GM21447 (cell line): ENCODE measurements at regions not wholly inside any gene's neighbourhood (a gene's known extent, or its start where the extent isn't known, plus 50 kb on each side); places are given as distances from the start of the nearest gene placed in this dataset.
A peak's percentile ranks its signal among the peaks of the same experiment; 100 is the strongest.

Experiments
- ATAC-seq: cut with Tn5 transposase; IDR thresholded peaks from one replicate; pipeline ENCODE4 v1.9.1; 2021; ENCODE audit not compliant: unreplicated experiment

DNA sequence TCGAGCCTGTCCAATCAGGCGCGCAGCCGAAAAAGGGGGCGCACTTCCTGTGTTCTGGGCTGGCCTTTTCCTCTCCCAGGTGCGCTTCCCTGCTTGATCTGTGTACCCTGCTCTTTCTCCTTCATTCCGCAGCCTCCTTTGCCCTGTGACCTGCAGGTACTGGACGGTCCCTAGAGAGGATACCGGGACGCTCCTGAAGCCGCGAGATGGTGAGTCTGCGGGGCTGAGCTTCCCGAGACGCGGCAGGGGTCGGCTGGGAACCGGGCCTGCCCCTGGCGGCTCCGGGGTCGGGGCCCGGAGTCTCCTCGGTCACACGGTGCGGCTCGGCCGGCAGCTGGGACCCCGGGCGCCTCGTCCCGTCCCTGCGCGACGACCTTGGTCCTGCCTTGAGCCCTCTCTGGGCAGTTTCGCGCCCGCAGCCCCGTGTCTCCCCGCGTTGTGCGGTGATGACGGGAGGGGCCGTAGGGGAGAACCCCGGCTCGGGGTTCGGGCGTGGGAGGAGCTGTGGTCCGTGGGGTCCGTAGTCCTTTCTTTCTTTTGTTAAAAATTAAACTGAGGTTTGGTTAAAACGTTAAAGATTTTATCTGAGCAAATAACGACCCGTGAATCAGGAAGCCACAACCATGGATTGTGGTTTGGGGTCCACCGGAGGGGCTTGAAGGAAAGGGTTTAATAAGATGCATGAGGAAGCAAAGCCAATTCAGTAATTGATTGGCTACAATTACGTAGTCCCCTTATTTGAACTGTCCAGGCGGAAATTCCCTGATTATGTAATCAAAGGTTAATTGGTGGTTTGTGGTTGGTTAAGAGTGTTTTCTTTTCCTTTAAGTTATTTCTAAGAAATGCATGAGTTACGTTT lies 172.8 kb upstream of the ZNF267 start:
- ATAC-seq = peak; percentile 83

DNA sequence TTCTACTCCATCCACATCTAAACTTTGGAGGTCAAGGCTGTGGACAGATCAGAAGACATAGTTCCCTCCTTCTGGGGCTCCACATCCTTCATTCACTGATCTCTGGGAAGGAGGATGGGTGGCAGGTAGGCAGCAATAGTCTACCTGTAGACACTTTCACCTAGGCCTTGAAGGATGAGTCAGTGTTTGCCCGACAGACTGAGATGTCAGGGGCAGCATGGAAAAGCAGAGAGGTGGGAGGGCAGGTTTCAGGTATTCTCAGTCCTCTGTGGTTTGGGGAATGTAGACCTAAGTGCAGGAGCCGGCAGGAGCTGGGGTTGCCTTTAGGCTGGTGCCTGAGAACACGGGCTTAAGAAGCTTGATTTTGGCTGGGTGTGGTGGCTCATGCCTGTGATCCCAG lies 171.9 kb upstream of the ZNF267 start:
- no peak for ATAC-seq

DNA sequence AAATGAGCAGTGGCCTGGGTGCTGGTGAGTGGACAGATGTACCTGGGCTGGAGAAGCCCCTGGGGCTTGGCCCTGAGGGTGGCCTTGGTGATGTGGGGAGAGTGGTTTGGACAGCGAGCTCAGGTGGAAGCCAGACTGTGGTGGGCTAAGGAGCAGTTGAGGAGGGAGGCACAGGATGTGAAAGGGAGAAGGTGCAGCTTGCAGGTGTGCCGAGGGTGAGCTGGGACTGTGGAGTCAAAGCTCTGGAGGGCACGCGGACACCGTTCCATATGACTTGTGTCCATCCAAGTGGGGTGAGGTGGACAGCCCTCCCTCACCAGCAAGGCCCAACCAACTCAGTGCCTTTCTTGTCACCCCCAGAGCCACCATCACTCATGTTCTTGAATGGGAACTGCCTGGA lies 170.8 kb upstream of the ZNF267 start:
- ATAC-seq = no peak

DNA sequence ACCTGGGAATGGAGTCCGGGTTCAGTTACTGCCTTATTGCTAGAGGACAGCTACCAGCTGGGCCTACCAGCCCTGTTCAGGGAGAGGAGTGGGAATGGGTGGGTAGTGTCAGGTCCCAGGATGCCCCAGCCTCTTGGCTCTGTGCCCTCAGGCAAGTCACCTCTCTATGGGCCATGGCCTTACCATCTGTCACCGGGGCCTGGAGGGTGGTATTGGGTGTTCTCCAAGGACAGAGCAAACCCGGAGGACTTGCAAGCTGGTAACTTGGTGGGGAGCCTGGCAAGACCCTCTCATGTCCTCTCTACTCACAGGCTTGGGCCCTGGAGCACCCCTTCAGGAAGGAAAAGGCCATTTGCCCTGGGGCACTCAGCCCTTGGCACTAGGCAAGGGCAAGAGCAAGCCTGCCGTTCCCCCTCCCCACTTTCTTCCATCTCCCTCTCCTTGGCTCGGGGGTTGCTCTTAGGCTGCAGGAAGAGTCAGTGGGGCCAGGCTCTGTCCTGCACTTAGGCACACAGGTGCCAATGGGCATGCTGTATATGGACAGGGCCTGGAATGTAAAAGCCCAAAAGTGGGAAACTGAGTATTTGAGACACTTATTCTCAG lies 170.0 kb upstream of the ZNF267 start:
- ATAC-seq = no peak

DNA sequence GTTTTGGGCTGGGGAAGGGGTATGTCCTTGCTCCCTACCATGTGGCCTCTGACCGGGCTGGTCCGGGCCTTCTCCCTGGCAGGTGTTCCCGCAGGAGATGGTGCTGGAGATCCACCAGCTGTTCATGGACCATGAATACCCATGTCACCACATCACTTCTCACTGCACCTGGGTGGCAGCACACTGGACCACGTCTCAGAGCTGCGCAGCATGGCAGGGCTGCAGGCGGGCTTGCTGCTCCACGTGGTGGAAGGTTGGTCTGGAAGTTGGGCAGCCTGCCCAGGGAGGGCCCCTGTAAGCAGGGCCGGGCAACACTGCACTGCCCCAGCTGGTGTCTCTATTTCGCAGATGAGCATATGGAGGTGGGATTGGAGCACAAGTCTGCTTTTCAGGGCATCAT lies 169.5 kb upstream of the ZNF267 start:
- no peak for ATAC-seq

DNA sequence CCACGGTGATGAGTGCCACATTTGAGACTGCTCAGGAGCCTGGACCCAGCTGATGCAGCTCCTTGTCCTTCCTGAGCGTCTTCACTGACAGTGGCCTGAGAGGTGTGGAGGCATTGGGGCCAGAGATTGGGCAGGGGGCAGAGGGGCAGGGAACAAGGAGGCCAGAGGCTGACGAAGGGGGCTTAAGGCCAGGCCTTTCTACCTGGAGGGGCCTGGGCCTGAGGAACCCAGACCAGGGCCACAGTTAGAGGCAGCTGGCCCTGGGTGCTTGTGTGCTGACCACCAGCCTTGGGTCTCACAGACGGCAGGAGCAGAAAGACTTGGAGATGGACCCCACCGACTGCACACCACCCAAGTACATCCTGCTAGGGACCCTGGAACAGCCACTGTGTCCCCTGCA lies 168.2 kb upstream of the ZNF267 start:
- no peak for ATAC-seq

DNA sequence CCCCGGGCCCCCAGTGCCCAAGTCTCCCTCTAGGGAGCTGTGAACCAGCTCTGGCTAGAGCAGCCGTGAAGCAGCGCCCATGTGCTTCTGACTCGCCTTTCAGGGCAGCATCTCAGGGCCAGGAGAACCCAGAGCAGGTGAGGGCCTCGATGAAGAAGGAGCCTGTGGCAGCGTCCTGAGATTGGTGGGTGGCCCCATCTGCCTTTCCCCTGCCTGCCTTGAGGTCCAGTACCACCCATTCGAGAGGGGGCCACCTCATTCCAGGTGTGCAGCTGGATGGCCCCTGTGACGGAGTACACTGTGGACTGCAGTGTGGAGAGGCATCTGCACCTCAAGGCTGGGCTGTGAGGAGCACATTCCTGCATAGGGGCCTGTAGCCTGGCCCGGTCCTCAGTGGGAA lies 167.3 kb upstream of the ZNF267 start:
- no peak for ATAC-seq

DNA sequence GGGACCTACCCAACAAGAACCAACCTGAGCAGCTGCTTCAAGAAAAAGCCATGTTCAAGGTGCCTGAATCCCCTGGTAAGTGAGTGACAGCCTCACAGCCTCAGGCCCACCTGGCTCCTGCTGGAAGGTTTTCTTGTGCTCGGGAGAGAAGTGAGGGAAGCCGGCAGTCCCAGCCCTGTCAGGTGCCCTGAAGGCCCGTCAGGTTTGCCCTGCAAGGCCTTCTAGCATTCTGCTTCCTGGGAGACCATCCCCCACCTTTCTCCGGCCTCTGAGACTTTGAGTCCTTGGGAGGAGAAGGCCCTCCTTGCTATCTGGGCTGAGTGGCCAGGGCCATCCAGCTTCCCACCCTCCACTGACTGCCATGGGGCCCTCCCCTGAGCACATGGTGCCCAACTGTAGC lies 166.7 kb upstream of the ZNF267 start:
- no peak for ATAC-seq

DNA sequence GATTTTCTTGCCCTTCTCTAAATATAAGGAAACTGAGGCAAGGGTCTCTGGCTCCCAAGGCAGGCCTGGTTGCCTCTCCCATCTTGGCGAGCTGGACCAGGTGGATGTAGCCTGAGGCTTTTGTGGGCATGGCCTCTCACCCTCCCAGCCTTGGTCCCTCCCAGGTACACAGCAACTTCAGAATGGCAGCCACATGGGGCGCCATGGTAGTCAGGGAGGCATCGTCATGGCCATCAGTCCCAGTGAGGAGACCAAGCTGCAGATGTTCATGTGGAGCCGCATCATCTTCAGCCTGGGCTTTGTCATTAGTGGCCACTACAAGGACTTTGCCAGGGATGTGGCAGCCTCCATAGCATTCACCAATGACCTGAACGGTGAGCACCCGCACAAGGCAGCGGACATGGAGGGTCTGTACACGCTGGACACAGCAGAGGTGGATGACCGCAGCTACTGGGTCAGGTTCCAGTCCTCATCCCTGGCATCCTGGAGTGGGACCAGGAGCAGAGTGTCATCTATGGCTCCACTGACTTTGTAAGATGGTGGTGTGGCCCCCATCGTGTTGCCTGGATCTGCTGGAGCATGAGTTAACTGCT lies 165.8 kb upstream of the ZNF267 start:
- ATAC-seq = no peak

DNA sequence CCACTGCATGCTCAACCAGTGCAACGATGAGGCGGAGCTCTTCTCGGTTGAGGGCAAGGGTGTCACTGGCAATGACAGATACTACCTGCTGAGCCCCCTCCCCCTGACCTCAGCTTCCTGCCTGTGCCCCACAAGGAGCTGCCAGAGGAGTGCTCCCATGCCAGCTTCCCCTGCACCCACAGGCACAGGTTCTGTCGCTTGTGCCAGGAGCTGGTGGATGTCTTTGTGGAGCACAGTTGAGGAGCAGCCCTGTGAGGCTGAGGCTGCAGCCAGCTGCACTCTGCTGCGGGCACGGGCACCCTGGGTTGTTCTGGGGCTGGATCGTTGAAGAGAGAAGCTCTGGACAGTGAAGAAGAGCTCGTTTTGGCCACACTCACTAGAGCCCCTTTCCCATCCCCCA lies 165.3 kb upstream of the ZNF267 start:
- ATAC-seq = no peak

DNA sequence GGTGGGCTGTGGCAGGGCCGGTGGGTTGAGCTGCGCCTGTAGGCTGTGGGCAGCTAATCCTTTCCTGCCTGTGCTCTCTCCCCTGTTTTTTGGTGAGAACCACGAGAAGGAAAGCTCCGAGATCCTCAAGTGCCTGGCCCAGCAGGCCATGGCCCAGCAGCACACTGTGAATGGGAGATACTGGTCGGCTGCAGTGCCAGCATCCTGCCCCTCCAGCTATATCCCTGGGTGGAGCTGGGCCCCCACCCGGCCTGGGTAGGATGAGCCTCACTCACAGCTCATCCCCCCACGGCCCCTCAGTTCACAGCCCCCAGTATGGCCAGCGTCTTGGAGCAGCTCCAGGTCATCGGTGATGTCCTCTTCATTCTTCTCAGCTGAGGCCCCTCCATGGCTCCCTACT lies 164.4 kb upstream of the ZNF267 start:
- ATAC-seq = no peak

DNA sequence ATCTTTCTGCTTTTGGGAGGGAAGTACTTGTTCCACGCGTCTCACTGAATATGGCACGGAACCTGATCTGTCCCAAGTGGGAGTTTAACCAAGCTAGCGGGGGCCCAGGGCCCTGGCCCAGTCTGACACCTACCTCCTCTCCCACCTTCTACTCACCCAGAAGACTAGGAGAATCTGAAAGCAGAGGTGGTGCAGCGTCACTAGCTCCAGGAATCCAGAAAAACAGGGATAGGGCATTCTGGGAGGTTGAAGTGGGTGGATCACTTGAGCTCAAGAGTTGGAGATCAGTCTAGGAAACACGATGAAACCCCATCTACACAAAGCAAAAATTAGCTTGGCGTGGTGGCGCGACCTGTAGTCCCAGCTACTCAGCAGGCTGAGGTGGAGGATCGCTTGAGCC lies 163.5 kb upstream of the ZNF267 start:
- no peak for ATAC-seq

DNA sequence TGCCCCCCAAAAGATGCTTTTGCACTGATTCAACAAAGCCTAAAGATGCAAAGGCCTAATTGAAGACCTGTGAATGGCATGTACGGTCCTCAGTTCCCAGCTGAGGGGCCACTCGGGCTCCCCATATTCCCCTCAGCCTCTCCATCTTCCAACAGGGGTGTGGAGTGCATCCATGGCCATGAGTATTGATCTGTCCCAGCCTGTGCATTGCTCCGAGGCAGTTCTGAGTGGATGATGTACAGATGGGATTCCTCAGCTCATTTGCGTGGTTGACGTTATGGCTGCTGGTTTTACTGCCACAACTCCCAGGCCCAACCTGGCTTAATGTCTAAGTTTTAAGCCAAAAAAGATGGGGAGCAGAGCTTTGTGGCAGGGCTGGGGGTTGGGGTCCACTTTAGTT lies 162.7 kb upstream of the ZNF267 start:
- ATAC-seq = no peak

DNA sequence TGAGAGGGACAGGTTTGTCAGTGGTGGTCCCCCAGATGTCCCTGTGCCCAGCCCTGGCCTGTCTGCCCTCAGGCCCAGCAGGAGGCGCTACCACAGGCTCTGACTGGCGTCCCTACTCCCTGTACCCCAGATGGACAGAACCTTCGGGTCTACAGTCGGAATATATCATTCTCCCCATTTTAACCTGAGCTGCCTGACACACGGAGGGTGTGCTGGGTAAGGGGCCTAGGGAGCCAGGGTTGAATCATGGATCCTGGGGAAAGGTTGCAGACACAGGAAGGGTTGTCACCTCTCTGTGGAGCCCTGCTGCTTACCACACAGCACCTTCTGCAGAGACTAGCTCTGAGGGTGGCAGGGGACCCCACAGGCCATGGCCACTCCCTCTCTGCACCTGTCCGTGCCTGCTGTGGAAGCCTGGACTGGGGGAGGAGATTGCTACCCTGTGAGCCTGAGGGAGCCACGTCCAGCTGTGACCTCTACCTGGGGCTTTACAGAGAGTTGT lies 162.2 kb upstream of the ZNF267 start:
- no peak for ATAC-seq

DNA sequence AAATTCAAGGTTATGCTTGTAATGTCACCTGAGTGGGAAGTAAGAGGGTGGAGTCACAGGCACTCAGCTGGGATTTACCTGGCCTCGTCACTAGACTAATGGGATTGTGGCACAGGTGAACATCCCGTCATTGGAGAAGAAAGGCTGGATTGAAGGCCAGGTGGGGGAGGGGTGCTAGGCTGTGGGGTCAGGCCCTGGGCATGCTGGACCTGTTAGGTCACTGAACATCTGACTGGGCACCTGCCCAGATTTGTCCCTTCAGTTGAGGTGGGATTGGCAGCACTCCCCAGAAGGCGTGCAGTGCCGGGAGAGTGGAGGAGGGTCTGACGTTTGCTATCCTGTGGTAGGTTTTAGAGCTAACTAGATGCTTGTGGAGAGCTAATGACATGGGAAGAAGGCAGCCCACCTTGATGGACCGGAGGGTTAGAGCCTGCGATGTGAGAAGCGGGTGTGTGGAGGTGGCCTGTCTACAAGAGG lies 161.5 kb upstream of the ZNF267 start:
- no peak for ATAC-seq

DNA sequence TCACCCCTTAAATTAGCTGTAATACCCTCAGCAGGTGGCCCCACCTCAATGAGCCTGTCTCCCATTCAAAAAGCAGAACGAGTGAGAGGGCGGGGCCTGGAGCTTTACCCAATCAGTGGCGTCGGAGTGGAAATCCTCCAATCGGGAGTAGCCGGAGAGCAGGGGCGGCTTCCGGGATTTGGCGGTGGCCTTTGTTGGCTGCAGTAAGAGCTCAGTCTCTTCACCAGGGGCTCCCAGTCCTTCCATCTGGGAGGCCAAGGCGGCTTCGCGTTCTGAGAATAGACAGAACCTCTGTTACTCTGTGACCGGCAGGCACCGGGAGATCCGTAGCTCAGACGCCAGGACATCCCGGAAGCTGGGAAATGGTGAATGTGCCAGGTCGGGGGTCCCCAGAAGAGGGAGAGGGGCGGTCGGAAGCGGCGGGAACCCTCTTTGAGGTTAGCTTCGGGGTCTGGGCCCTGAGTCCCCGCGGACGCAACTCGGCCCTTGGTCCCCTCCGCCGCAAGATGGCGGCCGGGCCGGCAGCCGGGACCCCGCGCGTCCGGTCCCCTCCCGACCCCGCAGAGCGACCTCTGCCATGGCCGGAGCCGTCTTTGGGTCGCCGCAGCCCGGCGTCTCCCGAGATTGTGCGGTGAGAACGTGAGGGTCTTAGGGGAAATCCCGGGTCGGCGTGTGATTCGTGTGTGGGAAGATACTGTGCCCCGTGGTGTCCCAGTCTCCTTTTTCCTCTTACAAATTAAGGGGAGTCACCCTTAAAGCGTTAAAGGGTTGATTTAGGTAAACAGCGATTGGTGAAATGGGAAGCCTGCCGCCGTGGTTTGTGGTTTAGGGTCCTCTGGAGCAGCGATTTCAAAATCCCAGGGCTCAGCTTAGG lies 160.3 kb upstream of the ZNF267 start:
- ATAC-seq = peak; percentile 91

DNA sequence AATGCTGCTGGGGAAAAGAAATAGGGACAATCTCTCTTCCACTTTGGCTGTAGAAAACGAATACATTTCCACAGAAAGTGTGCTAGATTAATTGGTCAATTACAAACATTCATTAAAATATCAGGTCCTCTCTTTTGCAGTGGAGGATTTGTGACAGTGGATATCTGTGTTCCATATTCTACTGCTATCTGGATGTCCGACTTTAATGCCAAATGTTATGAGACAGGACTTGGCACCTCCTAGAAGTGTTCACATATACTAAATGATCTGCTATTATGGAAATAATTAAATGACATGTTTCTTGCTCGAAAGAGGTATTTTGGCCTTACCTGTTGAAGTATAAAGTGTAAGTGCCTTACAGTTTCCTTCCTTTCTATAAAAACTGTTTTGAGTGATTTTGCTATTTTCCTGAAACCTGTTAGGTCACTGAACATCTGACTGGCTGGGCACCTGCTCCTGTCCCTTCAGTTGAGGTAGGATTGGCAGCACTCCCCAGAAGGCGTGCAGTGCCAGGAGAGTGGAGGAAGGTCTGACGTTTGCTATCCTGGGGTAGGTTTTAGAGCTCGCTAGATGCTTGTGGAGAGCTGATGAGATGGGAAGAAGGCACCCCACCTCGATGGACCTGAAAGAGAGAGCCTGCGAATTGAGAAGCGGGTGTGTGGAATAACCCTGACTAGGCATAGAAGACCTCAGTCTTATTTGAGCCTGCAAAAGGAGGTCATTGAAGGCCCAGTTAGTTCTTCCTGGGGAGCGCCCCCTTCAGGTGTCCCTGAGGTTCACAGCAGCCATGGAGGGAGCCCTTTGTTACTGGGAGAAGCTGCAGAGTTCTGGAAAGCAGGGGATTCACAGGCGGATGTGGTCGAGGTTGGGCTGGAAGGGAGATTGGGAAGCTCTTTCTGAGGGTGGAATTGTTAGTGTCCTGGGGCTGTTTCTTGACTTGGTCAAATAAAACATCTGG lies 159.4 kb upstream of the ZNF267 start:
- ATAC-seq = no peak

DNA sequence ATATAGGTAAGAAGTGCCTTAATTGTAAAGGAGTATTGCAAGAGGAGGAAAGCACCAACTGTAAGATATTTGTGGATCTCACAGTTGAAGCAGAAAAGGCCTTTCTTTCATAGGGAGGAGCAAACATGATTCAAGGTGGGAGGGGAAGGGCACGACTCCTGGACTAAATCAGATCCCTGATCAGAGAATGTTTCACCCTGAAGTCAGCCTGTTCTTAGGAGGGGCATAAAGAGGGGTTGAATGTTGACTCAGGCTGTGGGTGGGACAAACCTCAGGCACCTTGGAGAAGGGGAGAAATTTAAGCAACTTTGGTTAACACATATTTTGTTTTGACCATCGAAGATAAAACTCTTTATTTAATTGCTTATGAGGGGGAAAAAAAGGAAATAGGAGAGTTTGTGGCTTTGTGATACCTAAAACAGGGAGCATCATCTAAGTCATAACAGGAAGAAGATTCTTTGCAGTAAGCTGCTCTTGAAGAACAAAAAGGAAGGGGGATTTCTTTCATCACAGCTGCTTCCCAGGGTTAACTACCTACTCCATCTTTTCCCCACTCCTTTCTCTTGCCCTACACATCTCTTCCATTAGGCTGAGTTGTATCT lies 158.6 kb upstream of the ZNF267 start:
- ATAC-seq = no peak

DNA sequence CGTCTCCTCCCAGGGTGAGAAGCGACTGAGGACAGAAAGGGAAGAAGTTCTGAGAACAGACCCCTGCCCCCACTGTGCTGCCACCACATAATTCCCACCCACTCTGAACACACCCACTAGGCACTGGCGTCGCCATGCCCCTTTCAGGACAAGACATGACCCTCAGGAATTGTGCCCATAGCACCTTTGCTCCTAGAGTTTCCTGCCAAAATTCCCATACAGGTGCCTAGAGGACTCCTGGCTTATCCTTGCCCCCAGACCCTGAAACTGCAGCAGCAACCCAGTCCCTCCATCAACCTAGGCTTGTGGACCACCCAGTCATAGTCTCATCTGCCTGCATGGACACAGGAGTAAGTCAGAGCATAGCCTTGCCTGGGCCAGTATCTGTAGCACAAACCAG lies 157.7 kb upstream of the ZNF267 start:
- ATAC-seq = no peak

DNA sequence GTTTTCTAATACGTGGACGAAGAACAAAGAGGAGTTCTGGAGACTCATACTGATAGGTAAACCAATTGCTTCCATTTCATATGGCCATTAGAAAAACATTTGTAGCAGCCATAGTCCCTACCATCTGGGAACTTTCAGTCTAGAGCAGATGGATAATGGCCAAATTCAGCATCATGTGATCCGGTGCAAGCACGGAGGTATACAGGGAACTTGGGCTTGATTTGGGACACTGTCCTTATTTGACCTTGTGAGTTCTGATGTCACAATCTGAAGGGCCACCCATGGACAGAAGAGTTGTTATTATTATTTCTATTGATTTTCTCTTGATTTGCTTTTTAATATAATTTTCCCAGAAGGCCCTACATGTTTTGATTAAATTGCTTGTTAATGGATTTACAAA lies 154.6 kb upstream of the ZNF267 start:
- ATAC-seq = no peak
